Erythroblast (primary cell): ENCODE measurements at regions not wholly inside any gene's neighbourhood (a gene's known extent, or its start where the extent isn't known, plus 50 kb on each side); places are given as distances from the start of the nearest gene placed in this dataset.

Experiments used
- GATA1 ChIP-seq: IDR thresholded peaks from 2 replicates; pipeline ENCODE4 v1.6.1; 2011; ENCODE audit warnings: low read depth, mild to moderate bottlenecking, control low read depth, low read length, moderate library complexity
- POLR2A ChIP-seq: IDR thresholded peaks from 2 replicates; pipeline ENCODE4 v1.6.1; 2011; ENCODE audit warnings: mild to moderate bottlenecking, low read length

DNA sequence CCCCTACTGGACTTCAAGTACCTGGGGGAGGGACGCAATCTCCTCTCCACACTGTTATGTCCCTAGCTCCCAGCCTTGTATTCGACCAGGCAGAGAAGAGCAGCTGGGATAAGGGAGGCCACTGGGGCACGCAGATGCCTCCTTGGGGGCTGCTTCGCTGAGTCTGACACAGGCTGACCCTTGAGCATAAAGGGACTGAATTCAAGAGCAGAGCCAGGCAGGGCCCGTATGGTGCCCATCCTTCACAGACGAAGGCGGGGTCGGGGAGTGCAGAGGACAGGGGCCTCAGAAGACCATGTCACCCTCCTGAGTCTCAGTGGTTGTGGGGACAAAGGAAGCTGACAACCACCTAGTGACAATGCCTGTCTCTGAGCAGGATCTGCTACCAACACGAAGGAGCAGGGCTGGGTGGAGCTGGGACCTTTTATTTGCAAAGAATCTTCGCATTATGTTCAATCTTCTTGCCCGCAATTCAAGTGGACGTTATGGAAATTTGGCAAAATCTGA is 124.6 kb downstream of the TUBA3C start:
- TF ChIP-seq POLR2A (no peak), GATA1 (no peak)
